ENCODE measurements at regions not wholly inside any gene's neighbourhood (a gene's known extent, or its start where the extent isn't known, plus 50 kb on each side); places are given as distances from the start of the nearest gene placed in this dataset.
A peak's percentile ranks its signal among the peaks of the same experiment; 100 is the strongest.

- Histone ChIP-seq H3K36me3 (no peaks in the 10 kb centered on the region), H3K4me1 (no peaks in the 10 kb centered on the region), H3K9me3 (peaks cover 0 to 38% of the 10 kb centered on the region in 2 donors), H3K27me3 (no peaks in the 10 kb centered on the region), H3K27ac (no peak overlapping the region), H3K4me3 (no peak overlapping the region)
- intact Hi-C loops (cut with DNase I), result no loop called here
- TF ChIP-seq CTCF (IDR thresholded peaks at IDR 0.05), result no peak
- ATAC-seq (no peak), DNase-seq (peak in 1 of 4 donors; percentile 50)
Observed at GRCh38 chr3:104530934-104531333, 835.8 kb upstream of the ALCAM start.

GRCh38 chr3:104536715-104537114 is 830.0 kb upstream of the ALCAM start:
- Histone ChIP-seq H3K27ac (no peak overlapping the region), H3K36me3 (no peaks in the 10 kb centered on the region), H3K27me3 (no peaks in the 10 kb centered on the region), H3K9me3 (peaks cover 0 to 26% of the 10 kb centered on the region in 2 donors), H3K4me1 (no peaks in the 10 kb centered on the region), H3K4me3 (no peak overlapping the region)
- intact Hi-C loops (cut with DNase I), result no loop called here
- no peak for DNase-seq
- ATAC-seq, result no peak
- TF ChIP-seq CTCF (IDR thresholded peaks at IDR 0.05), result no peak

GRCh38 chr3:104537323-104537722 is 829.4 kb upstream of the ALCAM start:
- TF ChIP-seq CTCF (IDR thresholded peaks at IDR 0.05), result no peak
- Histone ChIP-seq H3K27ac (no peak overlapping the region), H3K4me1 (no peaks in the 10 kb centered on the region), H3K27me3 (no peaks in the 10 kb centered on the region), H3K4me3 (no peak overlapping the region), H3K36me3 (no peaks in the 10 kb centered on the region), H3K9me3 (peaks cover 0 to 21% of the 10 kb centered on the region in 2 donors)
- ATAC-seq (no peak), DNase-seq (no peak)
- intact Hi-C loops (cut with DNase I), result no loop called here

- Histone ChIP-seq H3K9me3 (no peaks in the 10 kb centered on the region), H3K27me3 (no peaks in the 10 kb centered on the region), H3K4me1 (no peaks in the 10 kb centered on the region), H3K4me3 (no peak overlapping the region), H3K27ac (no peak overlapping the region), H3K36me3 (no peaks in the 10 kb centered on the region)
- DNase-seq (no peak), ATAC-seq (no peak)
- no peak for TF ChIP-seq CTCF (IDR thresholded peaks at IDR 0.05)
- intact Hi-C loops (cut with DNase I), result no loop called here
Observed at GRCh38 chr3:104546301-104546700, 820.4 kb upstream of the ALCAM start.

- no peak for ATAC-seq
- intact Hi-C loops (cut with DNase I), result no loop called here
- DNase-seq, result peak in 1 of 4 donors; percentile 4
Observed at GRCh38 chr3:104547031-104547430, 819.7 kb upstream of the ALCAM start.

More at GRCh38 chr3:104547031-104547430, 819.7 kb upstream of the ALCAM start:
- Histone ChIP-seq H3K4me1 (no peaks in the 10 kb centered on the region), H3K9me3 (no peaks in the 10 kb centered on the region), H3K27me3 (no peaks in the 10 kb centered on the region), H3K27ac (no peak overlapping the region), H3K4me3 (no peak overlapping the region), H3K36me3 (no peaks in the 10 kb centered on the region)
- no peak for TF ChIP-seq CTCF (IDR thresholded peaks at IDR 0.05)

All from left lung (tissue), 4 donors.